Nephron (organoid): ENCODE measurements at regions not wholly inside any gene's neighbourhood (a gene's known extent, or its start where the extent isn't known, plus 50 kb on each side); places are given as distances from the start of the nearest gene placed in this dataset.

Experiments used
- H3K27ac Mint-ChIP-seq, 3 experiments: 2 replicates each; pipeline ENCODE4 v1.8.0; 2020; ENCODE audit warnings: mixed read lengths in 3 of 3, mild to moderate bottlenecking in 2 of 3, moderate library complexity in 1 of 3
- H3K27me3 Mint-ChIP-seq: 2 replicates; pipeline ENCODE4 v1.8.0; 2021; ENCODE audit warnings: low read depth, mild to moderate bottlenecking, moderate library complexity, mixed read lengths
- H3K36me3 Mint-ChIP-seq: 2 replicates; pipeline ENCODE4 v1.8.0; 2020; ENCODE audit warnings: low read depth, mixed read lengths
- H3K4me1 Mint-ChIP-seq: 2 replicates; pipeline ENCODE4 v1.8.0; 2020; ENCODE audit warnings: mixed read lengths
- H3K4me3 Mint-ChIP-seq, 3 experiments: 2 replicates each; pipeline ENCODE4 v1.8.0; 2020; ENCODE audit warnings: mild to moderate bottlenecking in 3 of 3, mixed read lengths in 3 of 3, moderate library complexity in 2 of 3
- H3K9me3 Mint-ChIP-seq: 2 replicates; pipeline ENCODE4 v1.8.0; 2020; ENCODE audit warnings: mixed read lengths
- TF ChIP-seq, protein P1 (sequence below), 3 experiments: fragments of 200-600 bp; sonication (generic); IDR thresholded peaks; one replicate each; pipeline ENCODE4 v1.5.0; 2021; ENCODE audit warnings: antibody characterized with exemption in 3 of 3; ENCODE audit not compliant: unreplicated experiment in 3 of 3

DNA sequence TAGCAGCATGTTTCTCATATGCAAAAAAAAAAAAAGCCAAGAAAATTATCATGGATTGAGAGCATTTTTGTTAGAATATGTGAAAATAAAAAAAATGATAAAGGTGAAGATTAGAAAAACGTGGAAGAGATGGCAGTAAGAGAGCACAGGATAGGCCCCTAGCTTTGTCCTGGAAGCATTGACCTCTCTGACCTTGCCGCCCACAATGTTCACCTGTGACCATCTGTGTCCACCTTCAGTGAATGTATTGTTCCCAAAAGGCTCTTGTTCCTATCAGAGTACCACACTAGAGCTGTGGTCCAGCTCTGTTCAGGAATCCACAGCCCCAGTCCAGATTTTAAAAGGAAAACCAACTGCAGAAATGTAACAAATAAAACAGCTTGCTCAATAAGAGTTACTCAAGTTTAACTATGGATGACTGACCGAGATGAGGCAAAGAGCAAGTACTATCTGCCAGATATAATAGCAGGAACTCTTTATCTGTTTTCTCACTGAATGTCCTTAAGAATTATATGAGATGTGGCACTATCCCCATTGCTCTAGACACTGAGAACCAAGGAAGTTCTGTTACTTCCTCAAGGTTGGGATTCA is 287.7 kb upstream of the STXBP5 start:
- no peaks in the 10 kb centered on the region for H3K27me3 Mint-ChIP-seq
- H3K27ac Mint-ChIP-seq, result no peak overlapping the region
- TF ChIP-seq, protein P1, sequence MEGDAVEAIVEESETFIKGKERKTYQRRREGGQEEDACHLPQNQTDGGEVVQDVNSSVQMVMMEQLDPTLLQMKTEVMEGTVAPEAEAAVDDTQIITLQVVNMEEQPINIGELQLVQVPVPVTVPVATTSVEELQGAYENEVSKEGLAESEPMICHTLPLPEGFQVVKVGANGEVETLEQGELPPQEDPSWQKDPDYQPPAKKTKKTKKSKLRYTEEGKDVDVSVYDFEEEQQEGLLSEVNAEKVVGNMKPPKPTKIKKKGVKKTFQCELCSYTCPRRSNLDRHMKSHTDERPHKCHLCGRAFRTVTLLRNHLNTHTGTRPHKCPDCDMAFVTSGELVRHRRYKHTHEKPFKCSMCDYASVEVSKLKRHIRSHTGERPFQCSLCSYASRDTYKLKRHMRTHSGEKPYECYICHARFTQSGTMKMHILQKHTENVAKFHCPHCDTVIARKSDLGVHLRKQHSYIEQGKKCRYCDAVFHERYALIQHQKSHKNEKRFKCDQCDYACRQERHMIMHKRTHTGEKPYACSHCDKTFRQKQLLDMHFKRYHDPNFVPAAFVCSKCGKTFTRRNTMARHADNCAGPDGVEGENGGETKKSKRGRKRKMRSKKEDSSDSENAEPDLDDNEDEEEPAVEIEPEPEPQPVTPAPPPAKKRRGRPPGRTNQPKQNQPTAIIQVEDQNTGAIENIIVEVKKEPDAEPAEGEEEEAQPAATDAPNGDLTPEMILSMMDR (IDR thresholded peaks at IDR 0.05; ENCODE audit: unreplicated experiment in 3 of 3), result no peak
- H3K4me3 Mint-ChIP-seq, result no peak overlapping the region
- peaks cover 27% of the 10 kb centered on the region for H3K4me1 Mint-ChIP-seq
- no peaks in the 10 kb centered on the region for H3K9me3 Mint-ChIP-seq
- H3K36me3 Mint-ChIP-seq, result no peaks in the 10 kb centered on the region

DNA sequence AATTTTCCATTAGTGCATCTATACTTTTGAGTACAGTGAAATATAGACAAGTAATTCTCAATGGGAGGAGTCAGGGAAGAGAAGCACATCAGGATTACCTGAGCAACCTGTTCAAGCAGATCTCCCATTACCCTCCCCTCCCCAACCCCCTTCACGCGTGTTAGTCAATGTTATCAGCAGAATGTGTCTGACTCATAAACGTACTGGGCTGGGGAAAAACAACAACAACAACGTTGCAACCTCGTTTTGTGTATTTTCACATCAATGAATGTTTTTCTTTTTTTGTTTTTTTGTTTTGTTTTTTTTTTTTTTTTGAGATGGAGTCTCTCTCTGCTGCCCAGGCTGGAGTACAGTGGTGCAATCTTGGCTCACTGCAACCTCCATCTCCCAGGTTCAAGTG is 287.0 kb upstream of the STXBP5 start:
- H3K4me1 Mint-ChIP-seq, result peaks cover 27% of the 10 kb centered on the region
- H3K9me3 Mint-ChIP-seq, result peaks cover 3% of the 10 kb centered on the region
- no peak overlapping the region for H3K4me3 Mint-ChIP-seq
- no peaks in the 10 kb centered on the region for H3K36me3 Mint-ChIP-seq
- H3K27ac Mint-ChIP-seq, result no peak overlapping the region
- peaks cover 3% of the 10 kb centered on the region for H3K27me3 Mint-ChIP-seq
- TF ChIP-seq, protein P1 (IDR thresholded peaks at IDR 0.05; ENCODE audit: unreplicated experiment in 3 of 3), result no peak

DNA sequence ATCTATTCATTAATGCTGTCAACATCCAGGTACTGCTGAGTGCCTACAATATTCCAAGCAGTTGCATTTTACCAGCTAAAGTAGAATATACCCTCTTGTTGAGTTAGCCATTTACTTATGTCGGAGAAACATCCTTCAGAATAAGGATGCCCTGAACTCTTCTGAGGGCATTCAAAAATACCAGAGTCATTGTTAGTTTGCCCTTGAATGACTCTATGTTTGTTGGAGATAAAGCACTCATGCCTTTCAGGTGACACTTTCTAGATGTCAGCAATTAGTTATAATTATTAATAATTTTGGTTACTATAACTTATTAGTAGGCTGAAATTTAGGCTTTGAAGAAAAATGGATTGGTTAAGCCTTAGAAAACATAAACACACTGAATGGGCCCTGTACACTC is 286.2 kb upstream of the STXBP5 start:
- TF ChIP-seq, protein P1 (IDR thresholded peaks at IDR 0.05; ENCODE audit: unreplicated experiment in 3 of 3), result no peak
- Mint-ChIP-seq H3K4me1 (peaks cover 21% of the 10 kb centered on the region), H3K27me3 (peaks cover 3% of the 10 kb centered on the region), H3K9me3 (peaks cover 4% of the 10 kb centered on the region), H3K4me3 (no peak overlapping the region), H3K27ac (no peak overlapping the region), H3K36me3 (no peaks in the 10 kb centered on the region)

DNA sequence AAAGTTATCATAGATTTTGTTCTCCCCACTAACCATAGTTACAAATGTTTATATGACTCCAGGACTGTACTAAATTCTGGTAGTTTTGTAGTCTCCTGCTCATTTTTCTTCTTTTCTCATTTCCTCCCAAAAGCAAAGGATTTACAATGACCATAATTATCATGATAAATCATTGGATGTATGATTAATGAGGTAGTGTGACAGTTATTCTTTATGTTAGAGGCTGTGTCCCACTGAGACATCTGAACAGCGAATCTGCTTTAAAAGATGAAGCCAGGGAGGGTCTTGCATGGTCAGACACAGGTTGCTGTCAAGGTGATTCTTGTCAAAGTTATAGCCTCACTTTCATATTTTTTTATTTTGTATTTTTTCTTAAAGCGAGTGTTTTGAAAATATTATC is 285.2 kb upstream of the STXBP5 start:
- H3K4me1 Mint-ChIP-seq, result peaks cover 13% of the 10 kb centered on the region
- H3K27ac Mint-ChIP-seq, result no peak overlapping the region
- no peak overlapping the region for H3K4me3 Mint-ChIP-seq
- peaks cover 3% of the 10 kb centered on the region for H3K27me3 Mint-ChIP-seq
- H3K9me3 Mint-ChIP-seq, result peaks cover 11% of the 10 kb centered on the region
- no peaks in the 10 kb centered on the region for H3K36me3 Mint-ChIP-seq
- TF ChIP-seq, protein P1 (IDR thresholded peaks at IDR 0.05; ENCODE audit: unreplicated experiment in 3 of 3), result no peak

DNA sequence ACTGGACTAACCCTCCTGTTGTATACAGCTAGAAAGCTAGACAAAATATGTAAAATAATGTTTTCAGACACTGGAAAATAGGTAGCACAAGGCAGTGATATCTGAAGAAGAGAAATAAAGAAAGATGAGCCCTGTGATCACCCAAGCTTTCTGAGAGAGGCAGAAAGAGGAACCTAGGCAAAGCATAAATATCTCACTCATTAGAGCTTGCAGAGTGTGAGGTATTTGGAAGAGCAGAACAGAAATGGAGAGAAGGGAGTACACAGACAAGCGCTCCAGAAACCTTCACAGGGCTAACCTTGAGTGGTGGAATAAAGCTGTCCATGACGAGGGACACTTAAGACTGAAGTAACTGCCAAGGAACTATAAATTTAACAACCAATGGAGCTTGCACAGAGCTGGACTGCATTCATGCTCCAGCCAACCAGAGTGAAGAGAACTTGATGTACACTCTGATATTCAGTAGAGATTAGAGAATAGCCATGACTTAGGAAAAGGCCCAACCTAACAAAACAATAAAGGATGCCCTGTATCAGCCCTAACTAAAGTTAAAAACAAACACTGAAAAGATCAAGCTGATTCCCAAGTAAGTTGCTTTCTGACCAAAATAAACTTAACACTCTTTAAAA is 280.9 kb upstream of the STXBP5 start:
- peaks cover 11% of the 10 kb centered on the region for H3K9me3 Mint-ChIP-seq
- no peaks in the 10 kb centered on the region for H3K4me1 Mint-ChIP-seq
- H3K36me3 Mint-ChIP-seq, result no peaks in the 10 kb centered on the region
- TF ChIP-seq, protein P1 (IDR thresholded peaks at IDR 0.05; ENCODE audit: unreplicated experiment in 3 of 3), result no peak
- no peak overlapping the region for H3K27ac Mint-ChIP-seq
- no peak overlapping the region for H3K4me3 Mint-ChIP-seq
- peaks cover 3% of the 10 kb centered on the region for H3K27me3 Mint-ChIP-seq

DNA sequence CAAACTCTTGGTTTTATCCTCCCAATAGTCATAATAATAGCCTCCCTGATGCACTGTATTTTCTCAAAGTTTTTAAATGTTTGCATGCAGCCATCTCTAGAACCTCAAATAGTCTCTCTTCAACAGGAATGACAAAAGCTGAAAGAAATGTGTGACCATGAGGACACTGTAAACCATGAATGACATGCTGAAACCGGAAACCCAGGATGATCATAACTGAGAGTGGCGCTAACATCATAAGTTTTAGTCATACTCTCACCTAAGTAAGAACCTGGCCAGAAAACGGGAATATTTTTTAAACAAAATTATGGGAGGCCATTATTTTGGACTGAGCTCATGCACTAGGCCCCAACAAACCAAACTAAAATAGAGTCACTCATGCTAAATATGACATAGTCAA is 278.4 kb upstream of the STXBP5 start:
- TF ChIP-seq, protein P1 (IDR thresholded peaks at IDR 0.05; ENCODE audit: unreplicated experiment in 3 of 3), result no peak
- Mint-ChIP-seq H3K4me1 (no peaks in the 10 kb centered on the region), H3K4me3 (no peak overlapping the region), H3K36me3 (no peaks in the 10 kb centered on the region), H3K9me3 (peaks cover 11% of the 10 kb centered on the region), H3K27me3 (peaks cover 6% of the 10 kb centered on the region), H3K27ac (no peak overlapping the region)
